BLaER1 (cell line): ENCODE measurements at regions not wholly inside any gene's neighbourhood (a gene's known extent, or its start where the extent isn't known, plus 50 kb on each side); places are given as distances from the start of the nearest gene placed in this dataset.
"Not testable (repeated sequence)": the region's sequence is repeated elsewhere in the genome, so short reads cannot be mapped to it uniquely, and the experiment has no call there.

Experiments used
- H3K27ac ChIP-seq: shearing (Covaris generic); formaldehyde crosslinking; 2 replicates; pipeline ENCODE4 v1.8.1; 2022
- H3K27me3 ChIP-seq: shearing (Covaris generic); formaldehyde crosslinking; 2 replicates; pipeline ENCODE4 v1.8.1; 2022
- H3K36me3 ChIP-seq: shearing (Covaris generic); formaldehyde crosslinking; 2 replicates; pipeline ENCODE4 v1.8.1; 2022
- H3K4me1 ChIP-seq: shearing (Covaris generic); formaldehyde crosslinking; 2 replicates; pipeline ENCODE4 v1.8.1; 2022
- H3K4me2 ChIP-seq: shearing (Covaris generic); formaldehyde crosslinking; 2 replicates; pipeline ENCODE4 v1.8.1; 2022
- H3K4me3 ChIP-seq: shearing (Covaris generic); formaldehyde crosslinking; 2 replicates; pipeline ENCODE4 v1.8.1; 2022
- H3K9ac ChIP-seq: shearing (Covaris generic); formaldehyde crosslinking; 2 replicates; pipeline ENCODE4 v1.8.1; 2022
- H3K9me3 ChIP-seq: shearing (Covaris generic); formaldehyde crosslinking; 2 replicates; pipeline ENCODE4 v1.8.1; 2022
- H4K20me1 ChIP-seq: shearing (Covaris generic); formaldehyde crosslinking; 2 replicates; pipeline ENCODE4 v1.8.1; 2022
- Cebpa-rat ChIP-seq: shearing (Covaris generic); IDR thresholded peaks from 2 replicates; pipeline ENCODE4 v1.8.1; 2022

GRCh38 chr5:125057912-125058826 is 311.7 kb upstream of the ZNF608 start:
- Histone ChIP-seq H3K27me3 (no peaks in the 10 kb centered on the region), H3K9ac (no peak overlapping the region), H3K27ac (no peak overlapping the region), H4K20me1 (no peaks in the 10 kb centered on the region), H3K4me2 (no peak overlapping the region), H3K9me3 (peaks cover 11% of the 10 kb centered on the region; the same call in 1 of the 2 replicates), H3K4me3 (no peak overlapping the region), H3K4me1 (peaks cover 11% of the 10 kb centered on the region), H3K36me3 (no peaks in the 10 kb centered on the region)
- no peak for TF ChIP-seq Cebpa-rat

GRCh38 chr5:125059255-125060002 is 313.0 kb upstream of the ZNF608 start:
- no peak overlapping the region for H3K4me2 ChIP-seq
- no peaks in the 10 kb centered on the region for H3K27me3 ChIP-seq
- H3K4me3 ChIP-seq, result no peak overlapping the region
- H3K36me3 ChIP-seq, result no peaks in the 10 kb centered on the region
- H3K9ac ChIP-seq, result no peak overlapping the region
- TF ChIP-seq Cebpa-rat, result no peak
- H3K9me3 ChIP-seq, result peaks cover 7% of the 10 kb centered on the region; the same call in 1 of the 2 replicates
- peaks cover 11% of the 10 kb centered on the region for H3K4me1 ChIP-seq
- no peak overlapping the region for H3K27ac ChIP-seq
- H4K20me1 ChIP-seq, result no peaks in the 10 kb centered on the region

GRCh38 chr5:125061726-125062125 is 315.3 kb upstream of the ZNF608 start:
- Histone ChIP-seq H3K27me3 (no peaks in the 10 kb centered on the region), H3K36me3 (no peaks in the 10 kb centered on the region), H3K9ac (no peak overlapping the region), H3K4me2 (no peak overlapping the region), H3K4me3 (no peak overlapping the region), H3K9me3 (no peaks in the 10 kb centered on the region; the same call in 1 of the 2 replicates), H3K4me1 (peaks cover 19% of the 10 kb centered on the region), H3K27ac (no peak overlapping the region), H4K20me1 (no peaks in the 10 kb centered on the region)
- TF ChIP-seq Cebpa-rat, result no peak

GRCh38 chr5:125064621-125065438 is 318.4 kb upstream of the ZNF608 start:
- H3K27ac ChIP-seq, result no peak overlapping the region
- H3K4me2 ChIP-seq, result peak overlapping the region; percentile 25; the same call in 1 of the 2 replicates
- peaks cover 15% of the 10 kb centered on the region for H3K4me1 ChIP-seq
- no peak for TF ChIP-seq Cebpa-rat
- no peaks in the 10 kb centered on the region for H3K27me3 ChIP-seq
- H4K20me1 ChIP-seq, result no peaks in the 10 kb centered on the region
- peaks cover 6% of the 10 kb centered on the region for H3K9me3 ChIP-seq
- no peak overlapping the region for H3K9ac ChIP-seq
- H3K4me3 ChIP-seq, result no peak overlapping the region
- no peaks in the 10 kb centered on the region for H3K36me3 ChIP-seq

DNA sequence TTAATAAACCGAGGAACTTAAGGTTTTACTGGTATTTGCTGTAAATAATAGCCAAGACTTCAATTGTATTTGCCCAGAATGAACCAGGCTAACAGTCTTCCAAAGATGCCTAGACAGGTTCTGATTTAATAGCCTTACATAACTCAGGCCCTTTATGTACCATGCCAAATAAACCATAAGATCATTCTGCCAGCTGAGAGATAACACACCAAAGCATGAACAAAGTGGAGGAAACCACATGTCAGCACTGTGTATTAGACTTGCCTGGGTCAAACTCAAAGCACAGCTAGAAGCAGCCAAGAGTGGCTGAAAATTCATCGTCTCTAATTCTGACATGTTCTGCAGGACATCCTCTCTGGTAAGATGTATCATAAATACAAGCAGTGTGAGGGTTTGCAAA is 319.3 kb upstream of the ZNF608 start:
- H3K4me1 ChIP-seq, result peaks cover 15% of the 10 kb centered on the region
- H3K9me3 ChIP-seq, result peaks cover 7% of the 10 kb centered on the region
- peak overlapping the region; percentile 25 for H3K4me2 ChIP-seq
- H3K27me3 ChIP-seq, result no peaks in the 10 kb centered on the region
- H4K20me1 ChIP-seq, result no peaks in the 10 kb centered on the region
- TF ChIP-seq Cebpa-rat, result no peak
- H3K4me3 ChIP-seq, result no peak overlapping the region
- H3K36me3 ChIP-seq, result no peaks in the 10 kb centered on the region
- H3K27ac ChIP-seq, result no peak overlapping the region
- no peak overlapping the region for H3K9ac ChIP-seq

GRCh38 chr5:125070961-125071360 is 324.5 kb upstream of the ZNF608 start:
- Histone ChIP-seq H3K9me3 (peaks cover 34% of the 10 kb centered on the region), H4K20me1 (no peaks in the 10 kb centered on the region), H3K4me3 (no peak overlapping the region), H3K36me3 (no peaks in the 10 kb centered on the region), H3K27ac (no peak overlapping the region), H3K4me2 (no peak overlapping the region), H3K9ac (no peak overlapping the region), H3K27me3 (no peaks in the 10 kb centered on the region), H3K4me1 (peaks cover 5% of the 10 kb centered on the region)
- no peak for TF ChIP-seq Cebpa-rat

DNA sequence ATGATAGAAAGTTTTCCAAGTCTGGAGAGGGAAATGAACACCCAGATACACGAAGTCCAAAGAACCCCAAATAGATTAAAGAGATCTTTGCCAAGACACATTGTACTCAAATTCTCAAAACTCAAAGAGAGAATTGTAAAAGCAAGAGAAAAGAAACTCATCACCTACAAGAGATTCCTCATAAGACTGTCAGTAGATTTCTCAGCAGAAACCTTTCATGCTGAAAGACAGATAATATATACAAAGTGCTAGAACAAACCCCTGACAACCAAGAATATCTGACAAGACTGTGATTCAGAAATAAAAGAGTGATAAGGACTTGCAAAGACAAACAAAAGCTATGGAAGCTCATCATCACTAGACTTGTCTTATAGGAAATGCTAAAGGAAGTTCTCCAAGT is 326.7 kb upstream of the ZNF608 start:
- H4K20me1 ChIP-seq, result no peaks in the 10 kb centered on the region
- no peak for TF ChIP-seq Cebpa-rat
- peaks cover 37% of the 10 kb centered on the region for H3K9me3 ChIP-seq
- no peaks in the 10 kb centered on the region for H3K27me3 ChIP-seq
- no peaks in the 10 kb centered on the region for H3K36me3 ChIP-seq
- H3K27ac ChIP-seq, result no peak overlapping the region
- no peak overlapping the region for H3K4me2 ChIP-seq
- H3K4me1 ChIP-seq, result no peaks in the 10 kb centered on the region
- no peak overlapping the region for H3K9ac ChIP-seq
- no peak overlapping the region for H3K4me3 ChIP-seq

DNA sequence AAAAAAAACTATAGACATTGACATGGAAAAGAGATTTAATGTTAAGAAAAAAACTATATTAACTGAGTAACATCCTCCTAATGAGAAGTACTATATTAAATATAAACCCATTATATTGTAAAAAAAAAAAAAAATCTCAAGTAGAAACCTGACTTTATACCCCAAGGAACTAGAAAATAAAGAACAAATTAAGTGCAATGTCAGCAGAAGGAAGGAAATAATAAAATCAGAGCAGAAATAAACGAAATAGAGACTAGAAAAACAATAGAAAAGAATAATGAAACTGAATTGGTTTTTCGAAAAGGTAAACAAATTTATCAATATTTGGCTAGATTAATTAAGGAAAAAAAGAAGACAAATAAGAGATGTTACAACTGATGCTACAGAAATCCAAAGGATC is 329.1 kb upstream of the ZNF608 start:
- Histone ChIP-seq H3K36me3 (no peaks in the 10 kb centered on the region), H3K9me3 (peaks cover 31% of the 10 kb centered on the region), H3K4me3 (no peak overlapping the region), H3K9ac (no peak overlapping the region), H3K27me3 (no peaks in the 10 kb centered on the region), H4K20me1 (no peaks in the 10 kb centered on the region), H3K27ac (no peak overlapping the region), H3K4me1 (no peaks in the 10 kb centered on the region), H3K4me2 (no peak overlapping the region)
- TF ChIP-seq Cebpa-rat, result no peak

DNA sequence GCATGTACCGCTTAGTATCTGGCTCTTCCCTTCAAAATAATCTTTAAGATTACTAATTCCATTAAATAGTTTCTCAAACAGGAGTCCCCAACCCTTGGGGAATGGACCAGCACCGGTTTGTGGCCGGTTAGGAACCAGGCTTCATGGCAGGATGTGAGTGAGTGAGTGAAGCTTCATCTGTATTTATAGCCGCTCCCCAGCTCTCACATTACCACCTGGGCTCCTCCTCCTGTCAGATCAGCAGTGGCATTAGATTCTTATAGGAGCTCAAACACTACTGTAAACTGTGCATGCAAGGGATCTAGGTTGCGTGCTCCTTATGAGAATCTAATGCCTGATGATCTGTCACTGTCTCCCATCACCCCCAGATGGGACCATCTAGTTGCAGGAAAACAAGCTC is 332.6 kb upstream of the ZNF608 start:
- H4K20me1 ChIP-seq, H3K27me3 ChIP-seq, H3K9ac ChIP-seq: not testable (repeated sequence)

DNA sequence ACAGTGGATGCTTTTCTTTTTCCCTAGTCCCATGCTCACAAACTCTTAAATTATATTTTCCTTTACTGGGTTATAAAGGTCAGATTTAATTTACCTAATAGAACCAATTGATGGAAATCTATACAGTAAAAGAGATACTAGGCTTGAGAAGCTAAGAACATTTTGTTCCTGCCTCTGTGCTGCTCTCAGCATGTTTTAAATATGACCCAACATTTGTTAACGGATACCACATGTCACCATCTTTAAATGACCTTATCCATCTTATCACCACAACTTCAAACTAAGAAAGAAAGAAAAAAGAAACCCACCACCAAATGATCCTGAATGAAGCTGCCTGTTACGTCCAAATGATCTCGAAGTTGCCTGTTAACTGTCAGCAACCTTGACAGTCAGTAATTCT is 334.7 kb upstream of the ZNF608 start:
- no peak for TF ChIP-seq Cebpa-rat
- Histone ChIP-seq H3K9me3 (peaks cover 4% of the 10 kb centered on the region), H3K4me2 (no peak overlapping the region), H3K36me3 (no peaks in the 10 kb centered on the region), H4K20me1 (no peaks in the 10 kb centered on the region), H3K27me3 (no peaks in the 10 kb centered on the region), H3K4me3 (no peak overlapping the region), H3K9ac (no peak overlapping the region), H3K27ac (no peak overlapping the region), H3K4me1 (no peaks in the 10 kb centered on the region)

More for the DNA sequence above, 332.6 kb upstream of the ZNF608 start:
- H3K4me1 ChIP-seq, H3K9me3 ChIP-seq, H3K4me2 ChIP-seq, H3K36me3 ChIP-seq, H3K4me3 ChIP-seq, H3K27ac ChIP-seq: not testable (repeated sequence)
